ENCODE measurements at regions not wholly inside any gene's neighbourhood (a gene's known extent, or its start where the extent isn't known, plus 50 kb on each side); places are given as distances from the start of the nearest gene placed in this dataset.
"Not testable (repeated sequence)": the region's sequence is repeated elsewhere in the genome, so short reads cannot be mapped to it uniquely, and the experiment has no call there.

DNA sequence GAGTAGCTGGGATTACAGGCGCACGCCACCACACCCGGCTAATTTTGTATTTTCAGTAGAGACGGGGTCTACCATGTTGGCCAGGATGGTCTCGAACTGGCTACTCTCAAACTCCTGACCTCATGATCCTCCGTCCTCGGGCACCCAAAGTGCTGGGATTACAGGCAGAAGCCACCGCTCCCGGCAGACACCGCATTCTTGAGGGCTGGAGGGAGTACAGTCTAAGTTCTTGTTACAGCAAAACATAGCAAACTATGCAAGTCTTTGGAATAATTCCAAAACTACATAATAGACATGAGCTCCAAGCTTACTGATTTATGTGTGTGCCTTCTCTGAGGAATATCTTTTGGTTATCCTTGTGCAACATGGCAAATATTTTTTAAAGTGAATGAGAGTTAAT lies 299.1 kb upstream of the ZNF658 start:
- H3K36me3 ChIP-seq (replicated peaks); H3K27ac ChIP-seq; H3K4me3 ChIP-seq (ENCODE audit: low read depth, low read length); in situ Hi-C loops (cut with HindIII; ENCODE audit: low pct_ligation_motif_present, low sequenced_read_pairs); H3K27me3 ChIP-seq (replicated peaks): not testable (repeated sequence)
- DNase-seq: peak; percentile 72

- H3K4me3 ChIP-seq (ENCODE audit: low read depth, low read length); DNase-seq; H3K36me3 ChIP-seq (replicated peaks); H3K27ac ChIP-seq; H3K27me3 ChIP-seq (replicated peaks); in situ Hi-C loops (cut with HindIII; ENCODE audit: low pct_ligation_motif_present, low sequenced_read_pairs): not testable (repeated sequence)
These were observed 268.9 kb upstream of the ZNF658 start for GRCh38 chr9:66631521-66632046.

- H3K27me3 ChIP-seq (replicated peaks); H3K27ac ChIP-seq; DNase-seq; H3K4me3 ChIP-seq (ENCODE audit: low read depth, low read length); H3K36me3 ChIP-seq (replicated peaks); in situ Hi-C loops (cut with HindIII; ENCODE audit: low pct_ligation_motif_present, low sequenced_read_pairs): not testable (repeated sequence)
These were observed 252.8 kb upstream of the ZNF658 start for GRCh38 chr9:66647675-66648074.

DNA sequence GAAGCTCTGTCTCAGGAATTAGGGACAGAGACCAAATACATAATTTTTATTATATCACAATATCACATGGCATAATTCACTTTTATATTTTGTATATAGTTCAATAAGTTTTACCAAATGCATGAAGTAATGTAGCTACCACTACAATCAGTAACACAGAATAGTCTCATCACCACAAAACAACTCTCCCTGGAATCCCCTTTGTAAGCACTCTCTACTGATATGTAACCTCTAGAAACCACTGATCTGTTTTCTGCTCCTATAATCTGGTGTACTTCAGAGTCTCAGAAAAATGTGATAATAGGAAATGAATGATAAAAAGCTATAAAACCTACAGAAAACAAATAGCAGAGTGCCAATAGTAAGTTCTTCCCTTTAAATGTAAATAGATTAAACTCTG lies 210.3 kb upstream of the ZNF658 start:
- H3K27ac ChIP-seq; H3K4me3 ChIP-seq (ENCODE audit: low read depth, low read length); H3K27me3 ChIP-seq (replicated peaks); H3K36me3 ChIP-seq (replicated peaks); in situ Hi-C loops (cut with HindIII; ENCODE audit: low pct_ligation_motif_present, low sequenced_read_pairs); DNase-seq: not testable (repeated sequence)

DNA sequence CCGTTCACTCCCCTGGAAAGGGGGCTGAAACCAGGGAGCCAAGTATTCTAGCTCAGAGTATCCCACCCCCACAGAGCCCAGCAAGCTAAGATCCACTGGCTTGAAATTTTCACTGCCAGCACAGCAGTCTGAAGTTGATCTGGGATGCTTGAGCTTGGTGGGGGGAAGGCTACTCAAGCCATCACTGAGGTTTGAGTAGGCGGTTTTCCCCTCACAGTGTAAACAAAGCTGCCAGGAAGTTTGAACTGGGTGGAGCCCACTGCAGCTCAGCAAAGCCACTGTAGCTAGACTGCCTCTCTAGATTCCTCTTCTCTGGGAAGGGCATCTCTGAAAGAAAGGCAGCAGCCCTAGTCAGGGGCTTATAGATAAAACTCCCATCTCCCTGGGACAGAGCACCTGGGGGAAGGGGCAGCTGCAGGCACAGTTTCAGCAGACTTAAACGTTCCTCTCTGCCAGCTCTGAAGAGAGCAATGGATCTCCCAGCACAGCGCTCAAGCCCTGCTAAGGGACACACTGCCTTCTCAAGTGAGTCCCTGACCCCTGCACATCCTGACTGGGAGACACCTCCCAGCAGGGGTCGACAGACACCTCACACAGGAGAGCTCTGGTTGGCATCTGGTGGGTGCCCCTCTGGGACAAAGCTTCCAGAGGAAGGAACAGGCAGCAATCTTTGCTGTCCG lies 204.8 kb upstream of the ZNF658 start:
- in situ Hi-C loops (cut with HindIII; ENCODE audit: low pct_ligation_motif_present, low sequenced_read_pairs); H3K27ac ChIP-seq; DNase-seq; H3K36me3 ChIP-seq (replicated peaks); H3K4me3 ChIP-seq (ENCODE audit: low read depth, low read length); H3K27me3 ChIP-seq (replicated peaks): not testable (repeated sequence)

- DNase-seq; H3K4me3 ChIP-seq (ENCODE audit: low read depth, low read length); H3K36me3 ChIP-seq (replicated peaks); in situ Hi-C loops (cut with HindIII; ENCODE audit: low pct_ligation_motif_present, low sequenced_read_pairs); H3K27me3 ChIP-seq (replicated peaks); H3K27ac ChIP-seq: not testable (repeated sequence)
These were observed 203.0 kb upstream of the ZNF658 start for GRCh38 chr9:66697343-66698065.

- DNase-seq; H3K36me3 ChIP-seq (replicated peaks); H3K27ac ChIP-seq; H3K4me3 ChIP-seq (ENCODE audit: low read depth, low read length); H3K27me3 ChIP-seq (replicated peaks); in situ Hi-C loops (cut with HindIII; ENCODE audit: low pct_ligation_motif_present, low sequenced_read_pairs): not testable (repeated sequence)
These were observed 202.5 kb upstream of the ZNF658 start for GRCh38 chr9:66698066-66698455.

GRCh38 chr9:66701411-66702377 lies 198.8 kb upstream of the ZNF658 start:
- H3K4me3 ChIP-seq (ENCODE audit: low read depth, low read length); H3K36me3 ChIP-seq (replicated peaks); in situ Hi-C loops (cut with HindIII; ENCODE audit: low pct_ligation_motif_present, low sequenced_read_pairs); H3K27me3 ChIP-seq (replicated peaks): not testable (repeated sequence)
- peak overlapping the region; percentile 93 for H3K27ac ChIP-seq
- DNase-seq: peak; percentile 43

DNA sequence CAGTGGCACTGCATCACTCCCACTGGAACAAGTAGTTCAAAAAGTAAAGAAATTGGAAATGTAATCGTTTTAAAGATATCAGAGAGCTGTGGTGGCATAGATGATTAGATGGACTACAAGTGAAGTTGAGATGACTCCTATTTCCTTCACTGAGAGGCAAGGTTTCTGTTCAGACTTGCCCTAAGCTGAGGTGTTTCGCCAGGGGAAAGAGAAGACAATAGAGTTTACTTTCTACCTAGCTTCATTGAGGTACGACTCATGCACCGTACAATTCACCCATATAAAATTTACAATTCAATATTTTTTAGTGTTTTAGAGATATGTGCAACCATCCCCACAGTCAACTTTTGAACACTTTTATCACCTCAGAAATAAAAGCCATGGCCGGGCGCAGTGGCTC lies 189.0 kb upstream of the ZNF658 start:
- DNase-seq; H3K27me3 ChIP-seq (replicated peaks); H3K4me3 ChIP-seq (ENCODE audit: low read depth, low read length); H3K27ac ChIP-seq; H3K36me3 ChIP-seq (replicated peaks); in situ Hi-C loops (cut with HindIII; ENCODE audit: low pct_ligation_motif_present, low sequenced_read_pairs): not testable (repeated sequence)

- H3K36me3 ChIP-seq (replicated peaks); in situ Hi-C loops (cut with HindIII; ENCODE audit: low pct_ligation_motif_present, low sequenced_read_pairs); DNase-seq; H3K27ac ChIP-seq; H3K4me3 ChIP-seq (ENCODE audit: low read depth, low read length); H3K27me3 ChIP-seq (replicated peaks): not testable (repeated sequence)
These were observed 187.7 kb upstream of the ZNF658 start for GRCh38 chr9:66712870-66713269.

DNA sequence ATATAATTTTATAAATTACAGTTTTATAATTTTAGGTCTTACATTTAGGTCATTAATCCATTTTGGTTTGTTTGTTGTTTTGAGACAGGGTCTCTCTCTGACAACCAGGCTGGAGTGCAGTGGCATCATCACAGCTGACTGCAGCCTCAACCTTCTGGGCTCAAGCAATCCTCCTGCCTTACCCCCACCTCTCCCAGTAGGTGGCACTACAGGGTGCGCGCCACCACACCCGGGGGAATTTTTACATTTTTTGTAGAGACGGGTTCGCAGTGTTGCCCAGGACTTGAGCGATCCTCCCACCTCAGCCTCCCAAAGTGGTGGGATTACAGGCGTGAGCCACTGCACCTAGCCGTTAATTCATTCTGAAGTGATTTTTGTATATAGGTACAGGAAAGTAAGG lies 187.0 kb upstream of the ZNF658 start:
- H3K4me3 ChIP-seq (ENCODE audit: low read depth, low read length); DNase-seq; H3K36me3 ChIP-seq (replicated peaks); H3K27ac ChIP-seq; H3K27me3 ChIP-seq (replicated peaks); in situ Hi-C loops (cut with HindIII; ENCODE audit: low pct_ligation_motif_present, low sequenced_read_pairs): not testable (repeated sequence)

DNA sequence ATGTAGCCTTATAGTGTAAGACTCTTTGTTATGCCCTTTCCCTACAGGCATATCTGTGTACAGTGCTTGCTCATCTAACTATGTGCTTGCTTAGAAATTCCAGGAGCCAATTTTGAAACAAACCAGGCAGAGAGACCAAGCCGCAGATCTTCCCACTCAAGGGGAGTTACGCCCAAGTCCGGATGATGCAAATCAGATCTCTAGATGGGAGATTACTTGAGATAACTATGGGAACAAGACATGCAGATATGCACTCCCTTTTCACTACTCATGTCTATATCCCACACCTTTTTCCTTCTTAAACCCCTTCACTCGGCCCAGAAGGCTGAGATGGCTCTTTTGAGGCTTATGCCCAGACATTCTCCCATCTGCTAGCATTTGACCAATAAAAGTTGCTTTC lies 179.7 kb upstream of the ZNF658 start:
- H3K27me3 ChIP-seq (replicated peaks); DNase-seq; H3K4me3 ChIP-seq (ENCODE audit: low read depth, low read length); H3K36me3 ChIP-seq (replicated peaks); H3K27ac ChIP-seq; in situ Hi-C loops (cut with HindIII; ENCODE audit: low pct_ligation_motif_present, low sequenced_read_pairs): not testable (repeated sequence)

DNA sequence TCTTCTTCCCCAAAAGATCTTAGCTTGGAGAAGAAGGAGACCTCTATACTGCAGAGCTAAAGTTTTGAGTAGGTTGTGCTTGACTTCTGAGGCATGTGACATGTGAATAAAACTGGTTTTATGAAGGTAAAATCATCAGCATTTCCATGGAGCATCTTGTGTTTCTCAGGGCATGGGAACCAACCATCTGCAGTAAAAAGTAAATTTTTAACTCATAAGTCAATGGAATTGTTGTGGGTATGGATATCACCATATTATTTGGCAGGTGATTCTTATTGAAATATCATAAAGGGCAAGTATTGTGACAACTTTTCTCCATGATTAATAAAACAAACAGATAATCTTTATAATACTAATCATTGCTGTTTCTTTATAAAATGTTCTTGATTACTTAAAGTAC lies 173.0 kb upstream of the ZNF658 start:
- H3K36me3 ChIP-seq (replicated peaks); H3K27ac ChIP-seq; H3K27me3 ChIP-seq (replicated peaks); DNase-seq; in situ Hi-C loops (cut with HindIII; ENCODE audit: low pct_ligation_motif_present, low sequenced_read_pairs); H3K4me3 ChIP-seq (ENCODE audit: low read depth, low read length): not testable (repeated sequence)

GRCh38 chr9:66736686-66737085 lies 163.8 kb upstream of the ZNF658 start:
- H3K4me3 ChIP-seq (ENCODE audit: low read depth, low read length); in situ Hi-C loops (cut with HindIII; ENCODE audit: low pct_ligation_motif_present, low sequenced_read_pairs); H3K27ac ChIP-seq; DNase-seq; H3K36me3 ChIP-seq (replicated peaks); H3K27me3 ChIP-seq (replicated peaks): not testable (repeated sequence)
